OCI-LY3 (cell line): ENCODE measurements at regions not wholly inside any gene's neighbourhood (a gene's known extent, or its start where the extent isn't known, plus 50 kb on each side); places are given as distances from the start of the nearest gene placed in this dataset.

ENCODE experiments used
- EZH2phosphoT487 ChIP-seq: fragments of 200-600 bp; shearing (Covaris generic); IDR thresholded peaks from 2 replicates; pipeline ENCODE4 v1.6.1; 2018; ENCODE audit warnings: antibody characterized with exemption, mixed run types, low read depth
- TF ChIP-seq, protein P1 (sequence below): fragments of 200-600, 300-600 bp; sonication (generic); IDR thresholded peaks from 2 replicates; pipeline ENCODE4 v1.5.1; 2014; ENCODE audit warnings: antibody characterized with exemption, low read length, low read depth

DNA sequence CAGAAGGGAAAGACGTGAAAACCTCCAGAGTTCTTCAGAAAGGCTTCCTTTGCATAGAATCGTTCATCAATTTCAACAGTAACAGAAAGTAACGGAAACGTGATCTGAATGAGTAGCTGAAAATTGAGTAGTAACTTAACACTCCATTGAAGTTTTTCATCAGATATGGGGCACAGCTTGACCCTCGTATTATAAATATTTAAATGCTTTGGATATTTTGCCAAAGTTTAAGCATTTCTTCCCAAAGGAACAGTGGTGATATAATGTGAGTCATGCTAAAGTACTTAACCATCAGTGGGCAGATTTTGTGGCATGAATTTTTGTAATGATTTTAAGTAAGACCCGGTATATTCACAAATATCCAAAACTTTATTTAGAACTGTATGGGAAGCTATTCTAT, 67.4 kb upstream of the ADAMTS19 start:
- TF ChIP-seq, protein P1, sequence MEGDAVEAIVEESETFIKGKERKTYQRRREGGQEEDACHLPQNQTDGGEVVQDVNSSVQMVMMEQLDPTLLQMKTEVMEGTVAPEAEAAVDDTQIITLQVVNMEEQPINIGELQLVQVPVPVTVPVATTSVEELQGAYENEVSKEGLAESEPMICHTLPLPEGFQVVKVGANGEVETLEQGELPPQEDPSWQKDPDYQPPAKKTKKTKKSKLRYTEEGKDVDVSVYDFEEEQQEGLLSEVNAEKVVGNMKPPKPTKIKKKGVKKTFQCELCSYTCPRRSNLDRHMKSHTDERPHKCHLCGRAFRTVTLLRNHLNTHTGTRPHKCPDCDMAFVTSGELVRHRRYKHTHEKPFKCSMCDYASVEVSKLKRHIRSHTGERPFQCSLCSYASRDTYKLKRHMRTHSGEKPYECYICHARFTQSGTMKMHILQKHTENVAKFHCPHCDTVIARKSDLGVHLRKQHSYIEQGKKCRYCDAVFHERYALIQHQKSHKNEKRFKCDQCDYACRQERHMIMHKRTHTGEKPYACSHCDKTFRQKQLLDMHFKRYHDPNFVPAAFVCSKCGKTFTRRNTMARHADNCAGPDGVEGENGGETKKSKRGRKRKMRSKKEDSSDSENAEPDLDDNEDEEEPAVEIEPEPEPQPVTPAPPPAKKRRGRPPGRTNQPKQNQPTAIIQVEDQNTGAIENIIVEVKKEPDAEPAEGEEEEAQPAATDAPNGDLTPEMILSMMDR = no peak
- no peak for TF ChIP-seq EZH2phosphoT487
